ENCODE measurements at regions not wholly inside any gene's neighbourhood (a gene's known extent, or its start where the extent isn't known, plus 50 kb on each side); places are given as distances from the start of the nearest gene placed in this dataset.

DNA sequence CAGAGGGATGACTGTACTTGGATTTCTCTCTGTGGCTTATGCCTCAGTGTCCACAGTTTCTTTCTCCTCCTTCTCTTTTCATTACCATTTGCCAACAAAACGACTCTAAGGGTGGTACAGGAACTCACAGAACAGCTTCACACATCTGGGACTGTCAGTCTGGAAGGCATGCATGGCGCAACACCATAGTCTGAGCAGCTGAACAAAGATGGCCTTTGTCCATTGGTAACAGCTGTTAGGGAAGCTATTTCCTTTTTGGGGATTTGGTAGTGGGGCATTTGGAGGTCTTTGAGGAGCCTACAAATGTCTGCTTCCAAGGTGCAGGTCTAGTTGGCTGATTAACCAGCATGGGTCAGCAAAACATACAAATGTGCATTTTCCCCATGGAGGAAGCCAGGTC lies 81.4 kb upstream of the PCDH8 start:
- Histone ChIP-seq H3K4me3 (ENCODE audit: low read depth, low read length) (no peak overlapping the region), H3K36me3 (ENCODE audit: control insufficient read depth, insufficient read depth, low read length) (no peaks in the 10 kb centered on the region), H3K4me1 (ENCODE audit: control insufficient read depth, insufficient read depth, low read length, poor library complexity, severe bottlenecking) (no peaks in the 10 kb centered on the region), H3K27me3 (ENCODE audit: control insufficient read depth, insufficient read depth, low read length) (no peaks in the 10 kb centered on the region), H3K9me3 (ENCODE audit: control insufficient read depth in 2 of 2, low read length in 2 of 2) (no peaks in the 10 kb centered on the region), H3K27ac (ENCODE audit: insufficient read depth, low read length, poor library complexity, severe bottlenecking) (no peak overlapping the region)
- H3K27me3 Mint-ChIP-seq = peaks cover 4% of the 10 kb centered on the region
- no peak for ATAC-seq (ENCODE audit: low read depth in 2 of 2)
- no peaks in the 10 kb centered on the region for H3K4me1 Mint-ChIP-seq
- H3K27ac Mint-ChIP-seq = no peak overlapping the region
- H3K9me3 Mint-ChIP-seq = peaks cover 0 to 4% (median 0%) of the 10 kb centered on the region in 7 donors
- H3K36me3 Mint-ChIP-seq = no peaks in the 10 kb centered on the region
- no peak overlapping the region for H3K4me3 Mint-ChIP-seq
- no peak for DNase-seq

- H3K9me3 Mint-ChIP-seq = peaks cover 0 to 4% (median 0%) of the 10 kb centered on the region in 7 donors
- H3K27me3 Mint-ChIP-seq = no peaks in the 10 kb centered on the region
- no peak for DNase-seq
- Histone ChIP-seq H3K4me1 (ENCODE audit: control insufficient read depth, insufficient read depth, low read length, poor library complexity, severe bottlenecking) (no peaks in the 10 kb centered on the region), H3K4me3 (ENCODE audit: low read depth, low read length) (no peak overlapping the region), H3K36me3 (ENCODE audit: control insufficient read depth, insufficient read depth, low read length) (no peaks in the 10 kb centered on the region), H3K9me3 (ENCODE audit: control insufficient read depth in 2 of 2, low read length in 2 of 2) (no peaks in the 10 kb centered on the region), H3K27ac (ENCODE audit: insufficient read depth, low read length, poor library complexity, severe bottlenecking) (no peak overlapping the region), H3K27me3 (ENCODE audit: control insufficient read depth, insufficient read depth, low read length) (no peaks in the 10 kb centered on the region)
- H3K4me1 Mint-ChIP-seq = no peaks in the 10 kb centered on the region
- H3K27ac Mint-ChIP-seq = no peak overlapping the region
- ATAC-seq (ENCODE audit: low read depth in 2 of 2) = no peak
- H3K36me3 Mint-ChIP-seq = no peaks in the 10 kb centered on the region
- H3K4me3 Mint-ChIP-seq = no peak overlapping the region
These were observed 78.5 kb upstream of the PCDH8 start for GRCh38 chr13:52926971-52927370.

DNA sequence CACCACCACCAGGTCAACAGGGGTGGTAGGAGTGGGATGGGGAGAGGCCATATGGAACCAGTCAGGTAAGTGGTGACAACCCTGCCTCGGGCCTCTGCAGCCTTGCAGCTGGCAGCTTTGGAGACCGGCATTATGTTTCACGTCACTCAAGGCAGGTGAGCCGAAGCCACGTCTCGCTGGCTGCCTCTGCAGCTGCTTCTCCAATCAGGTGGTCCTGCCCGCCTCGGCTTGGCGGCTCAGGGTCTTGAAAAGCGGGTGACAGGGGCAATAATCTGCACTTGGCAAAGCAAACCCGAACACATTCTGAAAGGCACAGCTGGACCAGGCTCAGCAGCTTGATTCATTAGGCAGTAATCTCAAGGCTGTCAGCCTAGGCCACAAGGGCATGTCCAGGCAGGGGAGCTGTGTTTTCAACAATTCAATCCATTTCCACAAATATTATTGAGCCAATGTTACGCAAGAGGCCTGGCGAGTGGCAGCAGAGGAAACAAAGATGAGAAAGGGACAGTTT lies 77.4 kb upstream of the PCDH8 start:
- no peaks in the 10 kb centered on the region for H3K27me3 ChIP-seq (ENCODE audit: control insufficient read depth, insufficient read depth, low read length)
- Mint-ChIP-seq H3K36me3 (no peaks in the 10 kb centered on the region), H3K27ac (no peak overlapping the region), H3K4me3 (no peak overlapping the region), H3K4me1 (no peaks in the 10 kb centered on the region), H3K27me3 (no peaks in the 10 kb centered on the region), H3K9me3 (peaks cover 0 to 4% (median 0%) of the 10 kb centered on the region in 7 donors)
- DNase-seq (no peak), ATAC-seq (ENCODE audit: low read depth in 2 of 2) (no peak)
- no peaks in the 10 kb centered on the region for H3K4me1 ChIP-seq (ENCODE audit: control insufficient read depth, insufficient read depth, low read length, poor library complexity, severe bottlenecking)
- H3K4me3 ChIP-seq (ENCODE audit: low read depth, low read length) = no peak overlapping the region
- no peaks in the 10 kb centered on the region for H3K36me3 ChIP-seq (ENCODE audit: control insufficient read depth, insufficient read depth, low read length)
- H3K9me3 ChIP-seq (ENCODE audit: control insufficient read depth in 2 of 2, low read length in 2 of 2) = no peaks in the 10 kb centered on the region
- H3K27ac ChIP-seq (ENCODE audit: insufficient read depth, low read length, poor library complexity, severe bottlenecking) = no peak overlapping the region

DNA sequence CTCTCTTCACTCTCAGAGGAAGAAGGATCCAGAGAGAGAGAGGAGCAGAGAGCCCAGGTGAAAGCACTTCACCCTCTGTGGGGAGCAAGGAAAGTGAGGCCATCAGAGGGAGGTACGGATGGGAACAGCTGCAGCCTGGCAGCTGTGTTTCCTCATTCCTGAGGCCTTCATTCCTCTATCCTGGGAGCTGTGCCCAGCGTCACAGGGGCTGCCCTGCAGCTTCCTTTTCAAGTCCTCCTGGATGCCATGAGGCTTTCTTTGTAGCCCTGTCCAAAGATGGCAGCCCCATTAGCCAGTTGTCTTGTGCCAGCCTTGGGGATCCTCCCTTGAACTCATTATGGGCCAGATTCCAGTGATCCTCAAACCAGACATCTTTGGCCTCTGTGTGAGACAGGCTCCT lies 76.8 kb upstream of the PCDH8 start:
- no peak overlapping the region for H3K27ac Mint-ChIP-seq
- Histone ChIP-seq H3K4me3 (ENCODE audit: low read depth, low read length) (no peak overlapping the region), H3K36me3 (ENCODE audit: control insufficient read depth, insufficient read depth, low read length) (no peaks in the 10 kb centered on the region), H3K9me3 (ENCODE audit: control insufficient read depth in 2 of 2, low read length in 2 of 2) (no peaks in the 10 kb centered on the region), H3K4me1 (ENCODE audit: control insufficient read depth, insufficient read depth, low read length, poor library complexity, severe bottlenecking) (no peaks in the 10 kb centered on the region), H3K27ac (ENCODE audit: insufficient read depth, low read length, poor library complexity, severe bottlenecking) (no peak overlapping the region), H3K27me3 (ENCODE audit: control insufficient read depth, insufficient read depth, low read length) (no peaks in the 10 kb centered on the region)
- ATAC-seq (ENCODE audit: low read depth in 2 of 2) (no peak), DNase-seq (no peak)
- peaks cover 0 to 5% (median 0%) of the 10 kb centered on the region in 7 donors for H3K9me3 Mint-ChIP-seq
- no peaks in the 10 kb centered on the region for H3K27me3 Mint-ChIP-seq
- H3K4me1 Mint-ChIP-seq = no peaks in the 10 kb centered on the region
- H3K36me3 Mint-ChIP-seq = no peaks in the 10 kb centered on the region
- H3K4me3 Mint-ChIP-seq = no peak overlapping the region

DNA sequence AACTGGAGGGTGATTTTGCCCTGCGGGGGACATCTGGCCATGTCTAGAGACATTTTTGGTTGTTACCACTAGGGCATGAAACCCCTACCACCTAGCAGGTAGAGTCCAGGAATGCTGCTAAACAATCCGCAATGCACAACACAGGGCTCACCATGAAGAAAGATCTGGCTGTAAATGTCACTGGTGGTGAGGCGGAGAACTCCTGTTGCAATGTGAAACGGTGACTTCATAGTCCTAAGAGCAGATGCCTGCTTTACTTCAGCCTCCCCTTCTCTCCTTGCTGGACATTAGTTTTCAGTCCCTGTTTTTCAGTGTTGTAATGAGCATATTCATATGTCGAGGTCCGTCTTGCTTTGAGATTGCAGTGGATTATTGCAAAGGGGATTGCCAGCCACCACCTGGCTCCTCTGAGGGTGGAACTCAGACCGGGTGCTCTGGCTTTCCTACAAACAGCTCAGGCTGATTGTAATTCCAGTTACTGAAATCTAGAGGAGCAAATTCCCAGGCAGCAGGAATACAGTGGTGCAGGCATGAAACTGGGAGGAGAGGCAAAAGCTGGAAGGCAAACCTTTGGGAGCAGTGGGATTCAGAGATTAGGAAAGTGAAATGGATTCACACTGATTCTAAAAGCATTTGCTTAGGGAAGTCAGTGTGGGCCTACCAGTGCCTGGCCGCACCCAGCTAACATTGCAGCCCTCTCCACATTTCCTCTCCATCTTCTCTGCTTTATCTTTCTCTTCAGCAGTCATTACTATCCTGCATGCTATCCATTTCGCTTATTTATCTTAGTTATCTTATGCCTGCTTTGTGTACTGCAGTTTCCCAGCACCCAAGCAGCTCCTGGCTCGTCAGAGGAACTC lies 76.1 kb upstream of the PCDH8 start:
- DNase-seq (no peak), ATAC-seq (ENCODE audit: low read depth in 2 of 2) (no peak)
- H3K4me1 Mint-ChIP-seq = no peaks in the 10 kb centered on the region
- H3K36me3 Mint-ChIP-seq = no peaks in the 10 kb centered on the region
- H3K27ac Mint-ChIP-seq = no peak overlapping the region
- no peaks in the 10 kb centered on the region for H3K27me3 ChIP-seq (ENCODE audit: control insufficient read depth, insufficient read depth, low read length)
- no peaks in the 10 kb centered on the region for H3K9me3 ChIP-seq (ENCODE audit: control insufficient read depth in 2 of 2, low read length in 2 of 2)
- no peaks in the 10 kb centered on the region for H3K27me3 Mint-ChIP-seq
- no peaks in the 10 kb centered on the region for H3K4me1 ChIP-seq (ENCODE audit: control insufficient read depth, insufficient read depth, low read length, poor library complexity, severe bottlenecking)
- no peak overlapping the region for H3K4me3 Mint-ChIP-seq
- no peaks in the 10 kb centered on the region for H3K36me3 ChIP-seq (ENCODE audit: control insufficient read depth, insufficient read depth, low read length)
- H3K9me3 Mint-ChIP-seq = peaks cover 0 to 5% (median 0%) of the 10 kb centered on the region in 7 donors
- no peak overlapping the region for H3K4me3 ChIP-seq (ENCODE audit: low read depth, low read length)
- no peak overlapping the region for H3K27ac ChIP-seq (ENCODE audit: insufficient read depth, low read length, poor library complexity, severe bottlenecking)

DNA sequence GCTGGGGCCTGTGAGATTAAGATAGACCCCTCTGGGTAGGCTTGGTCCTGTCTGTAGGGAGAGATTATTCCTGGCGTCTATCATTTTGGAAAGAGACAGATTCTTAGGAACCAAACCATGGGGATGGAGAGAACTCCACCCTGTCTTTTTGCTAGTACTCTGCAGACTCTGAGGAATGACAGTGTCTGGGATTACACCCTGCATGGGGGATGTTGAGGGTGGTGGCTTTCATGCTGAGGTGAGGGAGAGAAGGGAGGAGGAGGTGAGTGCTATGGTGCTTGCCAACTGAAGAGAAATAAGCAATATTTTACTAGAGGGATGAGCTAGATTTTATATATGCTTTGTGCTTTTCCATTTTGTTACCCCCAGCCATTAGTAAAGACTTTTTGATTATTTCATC lies 74.5 kb upstream of the PCDH8 start:
- no peaks in the 10 kb centered on the region for H3K27me3 ChIP-seq (ENCODE audit: control insufficient read depth, insufficient read depth, low read length)
- no peak overlapping the region for H3K27ac ChIP-seq (ENCODE audit: insufficient read depth, low read length, poor library complexity, severe bottlenecking)
- Mint-ChIP-seq H3K27me3 (no peaks in the 10 kb centered on the region), H3K9me3 (peaks cover 0 to 4% (median 0%) of the 10 kb centered on the region in 7 donors), H3K27ac (no peak overlapping the region), H3K4me1 (no peaks in the 10 kb centered on the region), H3K36me3 (no peaks in the 10 kb centered on the region), H3K4me3 (no peak overlapping the region)
- H3K36me3 ChIP-seq (ENCODE audit: control insufficient read depth, insufficient read depth, low read length) = no peaks in the 10 kb centered on the region
- no peak for DNase-seq
- no peak overlapping the region for H3K4me3 ChIP-seq (ENCODE audit: low read depth, low read length)
- no peaks in the 10 kb centered on the region for H3K9me3 ChIP-seq (ENCODE audit: control insufficient read depth in 2 of 2, low read length in 2 of 2)
- H3K4me1 ChIP-seq (ENCODE audit: control insufficient read depth, insufficient read depth, low read length, poor library complexity, severe bottlenecking) = no peaks in the 10 kb centered on the region
- ATAC-seq (ENCODE audit: low read depth in 2 of 2) = no peak

- peaks cover 0 to 6% (median 4%) of the 10 kb centered on the region in 7 donors for H3K9me3 Mint-ChIP-seq
- H3K27ac Mint-ChIP-seq = no peak overlapping the region
- Histone ChIP-seq H3K4me1 (ENCODE audit: control insufficient read depth, insufficient read depth, low read length, poor library complexity, severe bottlenecking) (no peaks in the 10 kb centered on the region), H3K4me3 (ENCODE audit: low read depth, low read length) (no peak overlapping the region), H3K9me3 (ENCODE audit: control insufficient read depth in 2 of 2, low read length in 2 of 2) (no peaks in the 10 kb centered on the region), H3K27ac (ENCODE audit: insufficient read depth, low read length, poor library complexity, severe bottlenecking) (no peak overlapping the region), H3K36me3 (ENCODE audit: control insufficient read depth, insufficient read depth, low read length) (no peaks in the 10 kb centered on the region), H3K27me3 (ENCODE audit: control insufficient read depth, insufficient read depth, low read length) (no peaks in the 10 kb centered on the region)
- H3K4me3 Mint-ChIP-seq = no peak overlapping the region
- ATAC-seq (ENCODE audit: low read depth in 2 of 2) (peak; percentile 44 to 46), DNase-seq (no peak)
- no peaks in the 10 kb centered on the region for H3K36me3 Mint-ChIP-seq
- H3K27me3 Mint-ChIP-seq = no peaks in the 10 kb centered on the region
- no peaks in the 10 kb centered on the region for H3K4me1 Mint-ChIP-seq
These were observed 72.8 kb upstream of the PCDH8 start for GRCh38 chr13:52921194-52921593.

DNA sequence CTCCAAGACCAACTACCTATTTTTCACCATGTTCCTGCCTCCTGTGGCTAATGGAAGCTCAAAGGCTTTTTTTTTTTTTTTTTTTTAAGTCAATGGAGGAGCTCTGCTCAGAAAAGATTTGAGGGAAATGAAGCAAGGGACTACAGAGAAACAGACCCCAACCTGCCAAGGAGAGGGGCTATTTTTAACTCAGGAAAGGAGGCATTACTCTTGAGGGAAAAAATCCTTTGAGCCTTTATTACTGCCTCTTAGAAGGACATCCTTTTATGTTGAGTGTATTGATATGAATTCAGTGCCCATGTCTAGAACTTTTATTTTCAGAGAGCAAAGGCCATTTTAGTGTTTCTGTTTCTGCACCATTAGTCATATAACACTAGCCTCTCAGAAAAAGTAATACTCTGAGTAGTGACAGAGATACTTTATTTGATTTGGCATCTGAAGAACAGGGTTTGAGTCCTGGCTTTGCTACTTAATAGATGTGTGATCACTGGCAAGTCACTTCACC lies 68.1 kb upstream of the PCDH8 start:
- Mint-ChIP-seq H3K36me3 (no peaks in the 10 kb centered on the region), H3K9me3 (peaks cover 0 to 6% (median 2%) of the 10 kb centered on the region in 7 donors), H3K4me3 (no peak overlapping the region), H3K27me3 (no peaks in the 10 kb centered on the region), H3K4me1 (no peaks in the 10 kb centered on the region), H3K27ac (no peak overlapping the region)
- ATAC-seq (ENCODE audit: low read depth in 2 of 2) = no peak
- H3K4me3 ChIP-seq (ENCODE audit: low read depth, low read length) = no peak overlapping the region
- no peak overlapping the region for H3K27ac ChIP-seq (ENCODE audit: insufficient read depth, low read length, poor library complexity, severe bottlenecking)
- no peaks in the 10 kb centered on the region for H3K9me3 ChIP-seq (ENCODE audit: control insufficient read depth in 2 of 2, low read length in 2 of 2)
- H3K4me1 ChIP-seq (ENCODE audit: control insufficient read depth, insufficient read depth, low read length, poor library complexity, severe bottlenecking) = no peaks in the 10 kb centered on the region
- no peaks in the 10 kb centered on the region for H3K36me3 ChIP-seq (ENCODE audit: control insufficient read depth, insufficient read depth, low read length)
- peaks cover 2% of the 10 kb centered on the region for H3K27me3 ChIP-seq (ENCODE audit: control insufficient read depth, insufficient read depth, low read length)
- no peak for DNase-seq
